Neural cell (in vitro differentiated cells): ENCODE measurements at regions not wholly inside any gene's neighbourhood (a gene's known extent, or its start where the extent isn't known, plus 50 kb on each side); places are given as distances from the start of the nearest gene placed in this dataset.

Source experiments
- CTCF ChIP-seq: fragments of 450-650 bp; IDR thresholded peaks from 2 replicates; pipeline ENCODE4 v1.5.1; 2014; ENCODE audit warnings: antibody characterized with exemption, mild to moderate bottlenecking, moderate library complexity; ENCODE audit not compliant: poor library complexity, severe bottlenecking
- EP300 ChIP-seq: fragments of 450-650 bp; conservative IDR thresholded peaks from 2 replicates; pipeline ENCODE4 v1.6.1; 2014; ENCODE audit warnings: antibody characterized with exemption, mild to moderate bottlenecking, moderate library complexity; ENCODE audit not compliant: poor library complexity, severe bottlenecking
- EZH2 ChIP-seq: fragments of 200-600, 300-800 bp; shearing (Covaris generic), sonication (generic); IDR thresholded peaks from 2 replicates; pipeline ENCODE4 v1.6.1; 2014; ENCODE audit warnings: antibody characterized with exemption, low read length, borderline replicate concordance, mild to moderate bottlenecking; ENCODE audit not compliant: insufficient read depth, poor library complexity, severe bottlenecking
- MXI1 ChIP-seq: fragments of 450-650 bp; conservative IDR thresholded peaks from 2 replicates; pipeline ENCODE4 v1.6.1; 2014; ENCODE audit warnings: antibody characterized with exemption, mild to moderate bottlenecking; ENCODE audit not compliant: poor library complexity, severe bottlenecking
- POLR2AphosphoS5 ChIP-seq: IDR thresholded peaks from 2 replicates; pipeline ENCODE4 v1.6.1; 2012
- REST ChIP-seq: IDR thresholded peaks from 2 replicates; pipeline ENCODE4 v1.6.1; 2012; ENCODE audit warnings: borderline replicate concordance
- SMC3 ChIP-seq: fragments of 450-650 bp; conservative IDR thresholded peaks from 2 replicates; pipeline ENCODE4 v1.6.1; 2014; ENCODE audit warnings: antibody characterized with exemption, mild to moderate bottlenecking, moderate library complexity; ENCODE audit not compliant: poor library complexity

GRCh38 chr2:176581557-176582165 lies 312.4 kb downstream of the MTX2 start:
- TF ChIP-seq CTCF (no peak), POLR2AphosphoS5 (no peak), EP300 (peak; percentile 42), REST (no peak), EZH2 (no peak), SMC3 (no peak), MXI1 (no peak)
